ENCODE measurements at regions not wholly inside any gene's neighbourhood (a gene's known extent, or its start where the extent isn't known, plus 50 kb on each side); places are given as distances from the start of the nearest gene placed in this dataset.

GRCh38 chr22:49398646-49399045 is 429.0 kb downstream of the BRD1 start:
- H3K27ac ChIP-seq (ENCODE audit: extremely low read length, insufficient read depth, low read length) = no peak overlapping the region
- H3K4me2 ChIP-seq (ENCODE audit: low read depth, low read length) = no peak overlapping the region
- no peaks in the 10 kb centered on the region for H3K4me1 ChIP-seq (ENCODE audit: insufficient read depth, low read length)
- H3K27me3 ChIP-seq (ENCODE audit: control insufficient read depth in 1 of 2, insufficient read depth in 2 of 2, low read length in 2 of 2) = peaks cover 4 to 59% of the 10 kb centered on the region in 2 experiments; a peak in 3 of 5 replicates
- no peaks in the 10 kb centered on the region for H4K20me1 ChIP-seq (ENCODE audit: insufficient read depth, low read length)
- 29% methylated on average over 12 of the region's 15 CpGs for WGBS (ENCODE audit: low lambda C conversion rate)
- intact Hi-C loops (cut with micrococcal nuclease; ENCODE audit: unreplicated experiment) (no loop called here), in situ Hi-C loops (cut with HindIII; ENCODE audit: extremely low pct_ligation_motif_present, low pct_unique_long_range_greater_than_20kb) (no loop called here)
- no peaks in the 10 kb centered on the region for H3K79me2 ChIP-seq (ENCODE audit: insufficient read depth, low read length)
- POLR2A ChIA-PET = no interaction called here
- no peaks in the 10 kb centered on the region for H3K9me3 ChIP-seq (ENCODE audit: low read length)
- CTCF ChIA-PET (ENCODE audit: low intra/inter-chr PET ratio, low total read pairs) = no interaction called here
- DNase-seq (ENCODE audit: low spot score) = no peak
- no peak overlapping the region for H2AFZ ChIP-seq (ENCODE audit: low read length)
- no peak overlapping the region for H3K4me3 ChIP-seq (replicated peaks in 1 of 3; ENCODE audit: insufficient read depth in 1 of 3, low read depth in 2 of 3, low read length in 3 of 3)
- no peak for ATAC-seq
- no peak overlapping the region for H3K9ac ChIP-seq (ENCODE audit: insufficient read depth, low read depth, low read length)
- BruUV-seq (replicated peaks) = no TSS peak
- no peaks in the 10 kb centered on the region for H3K36me3 ChIP-seq (replicated peaks in 1 of 2; ENCODE audit: control insufficient read depth in 1 of 2, insufficient read depth in 2 of 2, low read length in 2 of 2)
- FAIRE-seq = no peak
- TF ChIP-seq THAP9 (CRISPR knock-in tag; IDR thresholded peaks at IDR 0.05; ENCODE audit: borderline replicate concordance) = no peak
- TF ChIP-seq ZNF276 (CRISPR knock-in tag; IDR thresholded peaks at IDR 0.05; ENCODE audit: low read depth) = no peak
- TF ChIP-seq IRF1 (CRISPR knock-in tag; IDR thresholded peaks at IDR 0.05; ENCODE audit: low read depth) = no peak
- TF ChIP-seq ZNF7 (CRISPR knock-in tag; IDR thresholded peaks at IDR 0.05) = no peak
- TF ChIP-seq HMGXB4 (CRISPR knock-in tag; IDR thresholded peaks at IDR 0.05; ENCODE audit: borderline replicate concordance in 1 of 2, low read depth in 1 of 2) = no peak
- TF ChIP-seq ZNF512B (CRISPR knock-in tag; IDR thresholded peaks at IDR 0.05; ENCODE audit: borderline replicate concordance) = no peak
- TF ChIP-seq ZFP41 (CRISPR knock-in tag; IDR thresholded peaks at IDR 0.05; ENCODE audit: borderline replicate concordance) = no peak
- no peak for TF ChIP-seq SRY (CRISPR knock-in tag; IDR thresholded peaks at IDR 0.05)
- no peak for TF ChIP-seq ZNF546 (CRISPR knock-in tag; conservative IDR thresholded peaks at IDR 0.05)
- no peak for TF ChIP-seq CENPX (CRISPR knock-in tag; IDR thresholded peaks at IDR 0.05)
- no peak for TF ChIP-seq ZNF770 (CRISPR knock-in tag; IDR thresholded peaks at IDR 0.05)

All from HepG2 (cell line).